ENCODE measurements at regions not wholly inside any gene's neighbourhood (a gene's known extent, or its start where the extent isn't known, plus 50 kb on each side); places are given as distances from the start of the nearest gene placed in this dataset.

- no peak for DNase-seq (ENCODE audit: low read depth)
Observed at GRCh38 chr18:60134806-60135205, 235.0 kb downstream of the PMAIP1 start.

GRCh38 chr18:60130284-60130683 lies 230.5 kb downstream of the PMAIP1 start:
- peak; percentile 52 for DNase-seq (ENCODE audit: low read depth)

DNA sequence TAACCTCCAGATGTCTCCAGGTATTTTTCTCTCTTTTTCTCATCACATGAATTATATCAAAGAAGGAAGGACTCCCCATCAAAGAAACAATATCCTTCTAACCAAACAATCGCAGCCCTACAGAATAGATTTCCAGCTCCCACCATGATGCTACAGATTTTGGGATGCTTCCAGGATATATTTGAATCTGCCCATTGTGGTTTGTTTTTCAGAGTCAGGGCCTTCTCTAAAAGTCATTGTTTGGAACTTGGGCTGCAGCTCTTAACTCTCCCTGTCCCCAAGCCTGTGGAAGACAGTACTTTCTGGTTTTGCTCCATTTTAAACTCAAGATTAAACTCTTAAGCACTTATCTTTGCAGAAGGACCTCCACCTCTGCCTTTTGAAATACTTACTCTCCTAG lies 223.2 kb downstream of the PMAIP1 start:
- DNase-seq (ENCODE audit: low read depth) = no peak

GRCh38 chr18:60122339-60122738 lies 222.5 kb downstream of the PMAIP1 start:
- no peak for DNase-seq (ENCODE audit: low read depth)

DNA sequence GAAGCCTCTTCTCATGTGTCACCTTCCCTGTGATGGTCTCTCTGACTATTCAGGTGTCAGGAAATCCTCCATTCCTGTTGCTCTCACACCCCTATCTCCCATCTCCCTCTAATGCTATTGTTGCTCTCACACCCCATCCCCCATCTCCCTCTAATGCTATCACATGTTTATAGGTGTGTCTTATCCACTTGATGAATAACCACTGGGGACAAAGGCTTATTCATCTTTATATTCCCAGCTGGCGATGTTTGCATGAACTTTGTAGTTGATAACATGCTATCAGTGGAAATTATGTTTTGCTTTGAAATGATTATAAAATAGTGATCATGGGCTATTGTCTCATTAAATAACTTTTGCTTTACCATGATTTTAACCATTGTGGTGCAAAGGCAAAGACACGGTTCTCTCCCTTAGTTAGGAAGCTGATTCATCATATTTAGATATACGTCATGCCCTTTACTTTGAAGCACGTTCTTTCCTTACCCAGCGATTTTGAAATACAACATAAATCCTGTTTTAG lies 220.5 kb downstream of the PMAIP1 start:
- no peak for DNase-seq (ENCODE audit: low read depth)

DNA sequence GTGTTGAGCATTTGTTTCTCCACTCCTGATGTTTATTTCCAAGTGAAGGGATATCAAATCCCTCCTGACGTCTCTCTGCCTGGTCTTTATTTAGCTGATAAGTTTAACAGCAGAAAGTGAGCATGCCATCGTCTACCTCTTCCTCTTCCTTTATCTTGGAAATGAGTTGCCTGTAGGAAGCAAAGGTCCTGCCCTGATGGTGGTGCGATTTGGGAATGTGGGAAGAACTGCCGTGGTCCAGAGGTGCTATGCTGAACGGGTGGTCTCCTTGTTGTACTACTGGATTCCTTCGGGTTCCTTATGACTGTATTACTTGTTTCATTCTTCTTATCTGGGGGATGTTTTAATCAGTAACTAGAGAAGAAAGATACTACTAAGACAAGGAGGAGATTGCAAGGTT lies 217.5 kb downstream of the PMAIP1 start:
- DNase-seq (ENCODE audit: low read depth) = no peak

- DNase-seq (ENCODE audit: low read depth) = no peak
Observed at GRCh38 chr18:60113396-60113795, 213.6 kb downstream of the PMAIP1 start.

GRCh38 chr18:60112369-60112768 lies 212.6 kb downstream of the PMAIP1 start:
- DNase-seq (ENCODE audit: low read depth) = no peak

DNA sequence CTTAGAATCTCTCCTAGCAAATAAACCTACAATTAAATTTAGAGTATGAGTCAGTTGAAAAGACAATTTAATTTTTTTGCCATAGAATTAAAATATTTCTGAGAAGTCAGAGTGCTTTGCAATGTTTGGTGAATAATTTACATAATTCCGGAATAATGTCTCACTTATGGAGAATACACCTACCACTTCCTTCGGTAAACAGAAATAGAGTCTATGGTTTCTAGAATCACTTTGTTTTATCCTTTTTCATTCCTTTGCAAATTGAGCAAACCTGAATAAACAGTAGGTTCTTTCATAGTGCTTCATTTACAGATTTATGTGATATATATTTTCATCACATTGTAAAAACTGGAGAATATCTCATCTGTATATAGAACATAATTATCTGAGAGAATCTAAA lies 211.7 kb downstream of the PMAIP1 start:
- no peak for DNase-seq (ENCODE audit: low read depth)

DNA sequence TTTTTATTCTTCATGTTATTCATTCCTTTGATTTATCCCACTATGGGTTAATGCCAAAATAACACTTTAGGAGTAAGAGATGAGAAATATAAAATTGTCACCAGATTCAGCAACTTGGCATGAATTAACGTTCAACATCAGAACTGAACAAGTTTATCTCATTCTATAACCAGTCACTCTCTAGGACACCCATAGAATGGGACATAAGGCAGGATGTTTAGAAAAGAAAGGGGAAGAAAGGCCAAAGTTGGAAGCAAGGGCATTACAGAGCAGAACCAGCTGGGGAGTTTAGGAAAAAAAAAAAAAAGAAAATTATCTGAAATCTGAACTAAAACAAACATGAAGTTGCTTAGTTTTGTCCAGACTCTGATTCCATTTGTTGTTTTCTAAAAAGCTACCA lies 211.0 kb downstream of the PMAIP1 start:
- DNase-seq (ENCODE audit: low read depth) = no peak

DNA sequence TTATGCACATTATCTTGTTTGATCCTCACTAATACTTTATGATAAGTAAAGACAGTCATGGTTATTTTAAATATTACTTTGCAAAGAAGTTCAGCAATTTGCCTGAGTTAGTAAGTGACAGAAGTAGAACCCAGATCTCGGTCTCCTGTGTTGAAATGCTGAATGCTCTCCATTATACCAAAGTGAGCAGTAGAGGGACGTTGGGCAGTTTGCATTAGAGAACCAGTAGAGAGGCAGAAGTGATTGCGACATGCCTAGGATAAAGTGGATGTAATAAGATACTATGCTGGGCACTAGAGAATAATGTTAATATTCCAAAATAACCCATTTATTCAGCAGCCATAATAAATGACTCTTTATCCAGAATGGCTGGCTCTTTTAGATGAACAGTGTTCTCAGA lies 201.0 kb downstream of the PMAIP1 start:
- no peak for DNase-seq (ENCODE audit: low read depth)

GRCh38 chr18:60099709-60100108 lies 199.9 kb downstream of the PMAIP1 start:
- DNase-seq (ENCODE audit: low read depth) = no peak

GRCh38 chr18:60096428-60096827 lies 196.6 kb downstream of the PMAIP1 start:
- no peak for DNase-seq (ENCODE audit: low read depth)

DNA sequence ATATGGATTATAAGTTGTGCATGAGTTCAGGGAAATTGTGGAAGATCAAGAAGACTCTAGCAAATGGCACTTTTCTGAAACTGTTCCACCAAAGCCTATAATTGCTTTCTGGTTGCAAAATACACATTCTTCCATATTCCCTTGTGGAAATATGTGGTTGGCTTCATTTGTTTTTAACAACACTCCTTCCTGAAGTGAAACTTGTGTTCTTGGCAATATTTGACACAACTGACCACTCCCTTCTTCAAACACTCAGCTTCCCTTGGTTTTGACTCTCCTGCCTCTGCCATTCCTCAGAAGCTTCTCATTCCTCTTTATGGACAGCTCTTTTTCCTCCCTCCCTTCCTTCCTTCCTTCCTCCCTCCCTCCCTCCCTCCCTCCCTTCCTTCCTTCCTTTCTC lies 192.3 kb downstream of the PMAIP1 start:
- no peak for DNase-seq (ENCODE audit: low read depth)

DNA sequence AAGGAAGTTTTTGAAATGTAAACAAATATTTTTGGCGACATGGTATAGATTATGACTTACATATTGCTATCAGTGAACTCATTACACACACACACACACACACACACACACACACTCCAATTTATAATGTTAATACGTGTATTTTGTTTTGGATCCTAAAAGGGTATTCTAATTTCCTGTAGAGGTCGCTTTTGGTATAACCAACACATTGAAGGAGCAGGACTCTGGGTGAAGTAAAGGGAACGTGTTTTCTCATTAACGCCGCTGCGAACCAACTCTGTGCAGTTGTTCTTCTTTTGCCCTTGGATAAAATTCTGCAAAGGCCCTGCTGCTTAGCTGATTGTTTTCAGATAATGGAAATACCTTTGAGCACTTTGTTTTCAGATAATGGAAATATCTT lies 190.4 kb downstream of the PMAIP1 start:
- no peak for DNase-seq (ENCODE audit: low read depth)

- DNase-seq (ENCODE audit: low read depth) = no peak
Observed at GRCh38 chr18:60082790-60083189, 183.0 kb downstream of the PMAIP1 start.

GRCh38 chr18:60082282-60082681 lies 182.5 kb downstream of the PMAIP1 start:
- no peak for DNase-seq (ENCODE audit: low read depth)

- no peak for DNase-seq (ENCODE audit: low read depth)
Observed at GRCh38 chr18:60075477-60075876, 175.7 kb downstream of the PMAIP1 start.

DNA sequence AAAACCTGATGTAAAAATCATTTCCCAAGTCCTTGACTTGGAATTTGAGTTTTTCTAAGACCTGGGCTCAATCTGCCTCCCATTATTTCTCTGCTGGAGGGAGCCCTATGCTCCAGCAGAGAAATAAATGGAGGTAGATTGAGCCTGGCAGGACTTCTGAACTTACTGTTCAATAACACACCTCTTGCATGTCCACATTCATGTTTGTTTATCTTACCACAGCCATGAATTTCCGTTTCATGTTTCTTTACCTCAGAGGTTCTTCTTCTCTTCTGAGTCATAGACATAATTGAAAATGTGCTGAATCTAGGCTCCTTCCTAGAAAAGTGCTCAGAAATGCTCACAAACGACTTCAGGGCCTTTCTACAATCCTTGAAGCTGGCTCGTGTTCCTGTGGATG lies 170.8 kb downstream of the PMAIP1 start:
- no peak for DNase-seq (ENCODE audit: low read depth)

DNA sequence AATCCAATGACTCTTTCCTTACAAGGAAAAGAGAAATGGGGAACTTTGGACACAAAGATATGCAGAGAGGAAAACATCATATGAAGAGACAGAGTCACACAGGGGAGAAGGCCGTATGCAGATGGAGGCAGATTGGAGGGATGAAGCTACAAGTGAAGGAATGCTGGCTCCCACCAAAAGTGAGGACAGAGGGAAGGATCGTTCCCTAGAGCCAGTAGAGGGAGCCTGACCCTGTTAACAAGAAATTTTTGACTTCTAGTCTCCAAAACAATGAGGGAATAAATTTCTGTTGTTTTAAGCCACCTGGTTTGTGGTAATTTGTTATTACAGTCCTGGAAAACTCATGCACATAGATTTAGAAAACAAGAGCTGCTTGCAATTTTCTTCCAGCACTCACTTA lies 169.3 kb downstream of the PMAIP1 start:
- DNase-seq (ENCODE audit: low read depth) = no peak

DNA sequence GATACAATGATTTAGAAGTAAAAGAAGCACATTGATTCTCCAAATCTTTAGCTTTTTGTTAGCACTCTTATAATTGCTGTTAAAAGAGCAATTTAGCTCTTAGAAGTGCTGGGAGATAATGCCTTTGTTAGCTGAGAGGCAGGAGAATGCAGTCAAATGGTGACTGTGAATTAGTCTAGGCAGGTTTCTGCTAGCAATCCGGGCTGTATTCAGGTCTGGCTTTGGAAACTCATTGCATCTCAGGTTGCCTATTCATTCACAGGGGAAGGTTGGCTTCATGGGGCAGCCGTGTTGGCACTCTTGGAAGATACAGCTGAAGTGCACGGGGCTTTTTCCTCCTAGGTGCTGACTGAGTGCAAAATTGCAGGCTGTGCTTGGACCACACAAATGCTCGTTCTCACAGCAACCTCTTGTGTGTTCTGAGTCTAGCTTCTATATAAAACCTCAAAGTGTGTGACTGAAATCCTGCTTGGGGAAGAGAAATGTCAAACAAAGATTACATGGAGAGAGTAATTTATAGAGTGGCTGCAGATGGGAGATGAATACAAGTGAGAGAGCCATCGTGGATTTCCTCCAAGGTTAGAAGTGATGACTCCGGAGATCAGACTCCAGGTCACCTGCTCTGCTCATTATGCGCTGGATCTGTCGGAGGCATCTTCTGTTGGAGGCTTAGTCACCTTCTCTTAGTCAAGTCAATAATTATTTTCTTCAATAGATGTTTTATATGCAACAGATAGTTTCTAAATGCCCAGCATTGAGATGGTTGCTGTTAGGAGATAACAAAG lies 167.8 kb downstream of the PMAIP1 start:
- DNase-seq (ENCODE audit: low read depth) = no peak

DNA sequence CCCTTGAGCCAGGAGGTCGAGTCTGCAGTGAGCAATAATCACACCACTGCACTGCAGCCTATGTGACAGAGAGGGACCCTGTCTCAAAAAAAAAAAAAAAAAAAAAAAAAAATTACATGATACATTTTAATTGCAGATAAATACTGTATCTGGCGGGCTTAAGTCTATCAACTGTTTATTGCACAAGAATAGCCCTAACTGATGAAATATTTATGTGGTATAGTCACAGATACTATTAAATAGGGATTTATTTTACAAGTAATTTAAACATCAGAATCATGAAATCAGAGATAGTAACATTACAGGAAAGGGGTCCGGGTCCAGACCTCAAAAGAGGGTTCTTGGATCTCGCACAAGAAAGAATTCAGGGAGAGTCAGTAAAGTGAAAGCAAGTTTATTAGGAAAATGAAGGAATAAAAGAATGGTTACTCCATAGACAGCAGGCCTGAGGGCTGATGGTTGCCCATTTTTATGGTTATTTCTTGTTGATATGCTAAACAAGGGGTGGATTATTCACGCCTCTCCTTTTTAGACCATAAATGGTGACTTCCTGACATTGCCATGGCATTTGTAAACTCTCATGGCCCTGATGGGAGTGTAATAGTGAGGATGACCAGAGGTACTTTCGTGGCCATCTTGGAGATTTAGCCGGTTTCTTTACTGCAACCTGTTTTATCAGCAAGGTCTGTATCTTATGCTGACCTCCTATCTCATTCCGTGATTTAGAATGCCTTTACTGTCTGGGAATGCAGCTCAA lies 166.6 kb downstream of the PMAIP1 start:
- no peak for DNase-seq (ENCODE audit: low read depth)

DNA sequence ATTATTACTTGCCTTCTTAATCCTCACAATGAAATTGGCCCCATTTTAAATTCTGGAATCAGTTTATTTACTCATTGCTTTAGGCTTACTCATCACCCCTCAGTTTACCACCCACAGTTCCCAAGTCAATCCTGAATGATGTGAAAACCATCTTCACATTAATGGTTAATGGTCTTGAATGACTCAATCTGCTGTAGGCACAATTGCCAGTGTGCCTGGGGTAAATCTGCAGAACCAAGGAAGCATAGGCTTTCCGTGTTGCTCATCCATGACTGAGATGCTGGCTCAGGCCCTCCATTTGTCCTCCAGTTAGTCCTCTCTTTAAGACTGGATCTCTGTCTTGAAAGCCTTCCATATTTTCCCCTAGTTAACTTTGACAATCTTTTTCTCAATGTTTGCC lies 164.5 kb downstream of the PMAIP1 start:
- no peak for DNase-seq (ENCODE audit: low read depth)
